Peyer's patch (tissue), 4 donors: ENCODE measurements at regions not wholly inside any gene's neighbourhood (a gene's known extent, or its start where the extent isn't known, plus 50 kb on each side); places are given as distances from the start of the nearest gene placed in this dataset.

ENCODE experiments used
- CTCF ChIP-seq, 6 experiments: fragments of 450-650 bp in 4 of 6; fragments of 200-600 bp in 2 of 6; sonication (generic) in 1 of 6; IDR thresholded peaks; one replicate each; pipeline ENCODE4 v1.5.1; 2017 to 2019; ENCODE audit warnings: antibody characterized with exemption in 6 of 6, mild to moderate bottlenecking in 3 of 6, moderate library complexity in 1 of 6
- POLR2A ChIP-seq, 2 donors: fragments of 450-650 bp; IDR thresholded peaks; one replicate each; pipeline ENCODE4 v1.5.1; 2017; ENCODE audit warnings: antibody characterized with exemption in 2 of 2, mild to moderate bottlenecking in 2 of 2, moderate library complexity in 2 of 2

GRCh38 chr1:70819785-70820184, 227.8 kb downstream of the PTGER3 start:
- TF ChIP-seq POLR2A (IDR thresholded peaks at IDR 0.05) (no peak), CTCF (IDR thresholded peaks at IDR 0.05) (no peak)
